ENCODE measurements at regions not wholly inside any gene's neighbourhood (a gene's known extent, or its start where the extent isn't known, plus 50 kb on each side); places are given as distances from the start of the nearest gene placed in this dataset.

DNA sequence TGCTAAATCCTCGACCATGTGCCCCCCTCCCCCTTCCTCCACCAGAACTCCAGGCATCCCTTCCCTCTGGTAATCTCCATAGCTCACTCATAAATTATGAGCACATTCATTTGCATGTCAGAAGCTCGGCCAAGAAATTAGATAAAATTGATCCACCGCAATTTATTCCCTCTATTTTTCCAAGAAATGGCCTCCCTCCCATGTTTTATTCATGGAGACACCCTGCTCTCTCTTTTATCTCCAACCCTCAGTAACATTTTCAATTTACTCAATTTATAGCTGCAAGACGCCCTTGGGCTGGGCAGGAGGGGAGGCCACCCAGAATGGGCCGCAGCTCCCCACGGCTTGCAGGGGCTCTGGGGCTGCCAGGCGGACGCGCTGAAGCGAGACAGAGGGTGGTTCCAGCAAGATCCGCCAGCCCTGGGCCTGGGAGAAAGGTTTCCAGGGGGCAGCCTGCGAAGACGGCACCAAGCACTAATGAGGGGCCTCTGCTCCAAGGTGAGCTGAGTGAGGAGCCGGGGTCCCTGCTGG, 54.7 kb upstream of the ZNF423 start:
- DNase-seq = no peak

DNA sequence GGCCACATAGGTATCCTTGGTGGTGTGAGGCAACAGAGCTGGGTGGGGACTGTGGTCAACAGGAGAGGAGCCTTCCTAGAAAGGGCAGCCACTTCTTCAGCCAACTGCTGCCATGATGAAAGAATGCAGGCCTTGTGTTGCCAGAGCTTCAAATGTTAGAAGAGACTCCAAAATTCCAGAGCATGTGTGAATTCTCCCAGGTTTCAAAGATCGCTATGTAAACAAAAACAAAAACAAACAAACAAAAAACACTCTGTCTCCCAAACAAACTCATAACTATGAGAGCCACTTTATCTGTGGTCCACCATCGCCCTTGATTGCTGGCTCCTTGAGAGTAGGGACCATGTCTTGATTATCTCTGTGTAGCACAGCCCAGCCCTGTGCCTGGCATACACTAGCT, 55.5 kb upstream of the ZNF423 start:
- no peak for DNase-seq

DNA sequence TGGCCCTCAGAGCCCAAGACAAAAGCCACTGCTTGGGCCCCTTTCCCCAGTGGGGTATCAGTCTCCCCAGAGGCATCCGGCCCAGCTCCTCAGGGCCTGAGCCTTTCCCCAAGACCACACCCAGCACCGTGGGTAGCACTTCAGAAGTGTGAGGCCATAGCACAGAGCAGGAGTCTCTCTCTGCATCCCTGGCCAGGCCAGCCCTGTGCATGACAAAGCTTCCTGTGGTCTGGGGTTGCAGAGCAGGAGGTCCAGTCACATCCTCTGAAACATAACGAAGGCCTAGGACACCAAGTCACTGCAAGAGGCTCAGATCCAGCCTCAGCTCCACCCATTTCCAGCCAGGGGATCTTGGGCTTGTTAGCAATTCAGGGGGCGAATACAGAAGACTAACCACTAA, 56.8 kb upstream of the ZNF423 start:
- no peak for DNase-seq

DNA sequence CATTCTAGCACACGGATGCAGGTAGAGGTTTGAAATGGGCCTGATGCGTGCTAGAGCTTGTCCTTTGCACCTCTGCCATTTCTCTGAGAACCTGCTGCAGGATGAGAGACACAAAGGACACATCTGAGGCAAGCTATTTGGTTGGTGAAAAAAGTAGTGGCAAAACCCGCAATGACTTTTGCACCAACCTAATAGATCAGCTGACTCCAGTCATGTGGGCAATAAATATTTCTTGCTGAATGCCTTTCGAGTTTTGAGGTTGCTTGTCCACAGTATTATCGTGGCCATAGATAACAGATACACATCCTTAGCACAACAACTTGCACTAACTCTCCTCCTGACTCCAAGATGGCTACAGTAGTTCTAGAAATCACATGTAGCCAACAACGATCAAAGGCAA, 57.8 kb upstream of the ZNF423 start:
- no peak for DNase-seq

DNA sequence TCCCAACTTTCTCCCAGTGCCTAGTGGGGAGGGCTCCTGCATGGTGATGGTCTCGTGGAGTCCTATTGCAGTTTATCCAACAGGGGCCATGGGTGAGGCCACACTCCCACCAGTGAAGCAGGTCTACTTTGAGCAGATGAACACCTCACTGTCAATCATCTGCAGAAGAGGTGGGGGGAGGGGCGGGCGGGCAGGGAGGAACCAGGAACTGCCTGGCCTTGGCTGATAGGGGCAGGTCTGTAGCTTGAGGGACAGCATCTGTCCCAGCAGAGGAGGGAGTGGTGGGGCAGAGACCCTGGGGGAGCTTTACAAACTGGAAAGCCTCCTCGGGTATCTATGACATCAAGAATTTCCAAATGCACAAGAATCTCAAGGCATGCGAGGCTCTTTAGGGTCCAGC, 58.7 kb upstream of the ZNF423 start:
- DNase-seq = no peak

DNA sequence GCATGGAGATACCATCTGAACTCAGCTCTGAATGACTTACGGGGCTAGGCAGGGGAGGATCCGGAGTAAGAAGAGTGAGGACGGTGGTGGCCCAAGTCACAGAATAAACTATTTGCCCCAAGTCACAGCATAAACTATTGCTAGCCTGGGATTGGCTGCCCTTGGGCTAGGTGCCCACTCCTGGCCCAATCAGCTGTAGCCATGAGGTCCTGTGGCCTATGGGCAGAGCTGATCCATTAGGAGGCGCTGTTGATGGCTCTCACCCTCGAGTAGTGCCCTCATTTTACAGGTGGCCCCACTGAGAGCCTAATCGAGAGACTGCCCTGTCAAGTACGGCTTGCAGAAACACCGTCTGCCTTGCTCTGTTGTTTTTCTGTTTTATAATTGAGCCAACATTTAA, 62.3 kb upstream of the ZNF423 start:
- no peak for DNase-seq

DNA sequence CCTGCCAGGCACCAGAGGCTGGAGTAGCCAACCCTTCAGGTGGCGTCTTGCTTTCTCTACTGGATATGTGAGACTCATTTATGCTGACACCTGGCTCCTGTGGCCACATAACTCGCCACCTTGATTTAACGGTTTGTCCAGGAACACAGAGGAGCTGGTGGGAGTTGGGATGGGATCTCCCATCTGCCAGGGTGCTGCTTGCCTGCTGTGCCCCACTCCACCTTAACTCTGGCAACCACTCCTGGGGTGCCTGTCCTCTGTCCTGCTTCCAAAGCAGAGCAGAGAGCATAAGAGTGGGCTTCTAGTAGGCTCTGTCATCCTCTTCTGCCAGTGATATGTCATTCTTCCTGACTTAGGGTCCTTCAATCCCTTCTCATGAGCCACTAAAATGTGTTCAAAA, 63.4 kb upstream of the ZNF423 start:
- no peak for DNase-seq

DNA sequence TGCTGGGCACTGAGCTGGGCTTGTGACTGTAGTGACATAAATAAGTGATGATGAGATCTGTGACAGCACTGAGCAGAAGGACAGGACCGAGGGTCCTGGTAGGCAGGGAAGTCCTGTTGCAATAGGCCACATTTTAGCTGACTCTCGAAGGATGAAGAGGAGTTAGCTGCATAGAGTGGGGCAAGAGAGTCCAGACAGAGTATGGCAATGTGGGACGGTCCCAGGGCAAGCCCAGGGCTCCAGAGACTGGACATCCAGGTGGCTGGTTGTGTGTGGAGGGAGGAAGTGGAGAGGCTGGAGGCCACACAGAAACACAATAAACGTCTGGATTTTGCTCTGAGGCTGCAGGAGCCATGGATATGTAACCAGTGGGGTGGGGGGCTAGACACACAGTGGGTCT, 64.5 kb upstream of the ZNF423 start:
- DNase-seq = no peak

DNA sequence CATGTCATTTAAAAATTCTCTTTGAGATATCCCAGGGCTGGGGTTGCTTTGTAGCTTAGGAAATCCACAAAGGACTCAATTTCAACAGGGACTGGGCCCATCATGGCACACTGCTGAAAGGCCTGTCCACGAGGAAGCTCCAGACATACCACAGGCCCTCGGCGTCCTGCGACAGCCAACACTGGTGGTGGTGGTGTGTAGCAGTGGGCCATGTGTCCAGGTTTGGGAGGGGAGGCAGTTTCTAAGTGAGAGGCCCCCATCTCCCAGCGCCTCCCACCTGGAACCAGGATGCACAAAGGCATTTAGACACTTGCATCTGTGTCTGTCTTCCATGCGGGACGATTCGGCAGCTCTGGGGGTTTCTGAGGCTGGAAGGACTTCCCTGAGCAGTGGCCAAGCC, 65.2 kb upstream of the ZNF423 start:
- DNase-seq = no peak

DNA sequence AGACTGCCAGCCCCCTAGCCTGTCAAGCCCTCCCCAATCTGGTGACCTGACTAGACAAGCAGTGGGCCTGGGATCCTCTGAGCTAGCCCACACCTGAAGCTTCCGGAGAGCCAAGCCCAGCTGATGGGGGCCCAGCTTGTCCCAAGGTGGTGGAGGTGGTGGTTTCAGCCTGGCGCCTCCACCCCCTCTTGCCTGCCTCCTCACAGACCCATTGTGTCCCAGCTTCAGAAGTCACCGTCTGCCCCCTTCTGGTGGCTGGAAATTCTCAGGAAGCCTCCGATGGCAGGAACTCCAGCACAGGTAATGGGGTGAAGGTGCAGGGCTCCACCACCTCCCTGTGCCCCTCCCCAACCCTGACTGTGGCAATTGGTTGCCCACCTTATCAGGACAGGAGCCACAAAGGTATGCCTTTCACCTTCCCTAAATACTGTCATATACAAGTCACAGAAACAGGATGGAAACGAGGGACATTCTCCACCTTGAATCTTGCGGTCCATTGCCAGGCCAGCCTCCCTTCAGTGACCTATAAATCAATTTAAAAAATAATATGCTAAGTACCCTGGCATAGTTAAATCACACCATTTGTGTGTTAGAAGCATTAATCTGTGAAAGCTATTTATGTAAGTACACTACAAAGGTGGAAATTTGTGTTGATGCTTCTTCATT, 66.0 kb upstream of the ZNF423 start:
- peak; percentile 8 for DNase-seq

DNA sequence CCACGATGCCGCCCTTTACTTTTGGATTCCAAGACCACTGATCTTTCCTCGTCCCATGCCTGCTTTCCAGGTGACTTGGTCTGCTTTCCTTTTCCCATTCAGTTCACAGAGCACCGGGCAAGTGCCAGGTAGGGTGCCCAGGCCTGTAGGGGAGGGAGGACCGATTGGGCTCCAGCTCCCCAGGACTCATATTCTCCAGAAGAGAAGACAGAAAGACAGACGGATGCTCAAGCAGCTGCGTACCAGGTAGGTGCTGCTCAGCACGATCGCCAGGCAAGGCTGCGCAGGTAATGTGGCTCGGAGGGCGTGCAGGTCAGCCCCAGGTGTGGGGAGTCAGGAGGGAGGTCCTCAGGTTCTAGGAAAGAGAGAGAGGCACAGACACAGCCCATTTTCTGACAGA, 67.5 kb upstream of the ZNF423 start:
- no peak for DNase-seq

DNA sequence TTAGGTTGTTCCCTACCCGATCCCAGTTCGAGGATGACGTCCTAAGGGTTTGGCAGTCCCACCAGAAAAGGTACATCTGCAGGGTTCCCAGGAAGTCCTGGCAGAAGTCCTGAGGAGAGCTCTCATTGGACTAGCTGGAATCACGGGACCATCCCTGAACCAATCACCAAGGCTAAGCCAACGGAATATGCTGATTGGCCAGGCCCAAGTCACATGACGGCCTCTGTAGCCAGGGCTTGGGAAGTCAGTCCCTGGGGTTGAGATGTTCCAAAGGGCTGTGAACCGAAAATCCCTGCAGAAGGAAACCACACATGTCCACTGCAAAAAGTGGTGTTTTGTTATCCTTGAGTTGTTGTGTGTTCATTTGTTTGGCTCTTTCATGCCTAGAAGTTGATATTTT, 68.2 kb upstream of the ZNF423 start:
- DNase-seq = no peak

DNA sequence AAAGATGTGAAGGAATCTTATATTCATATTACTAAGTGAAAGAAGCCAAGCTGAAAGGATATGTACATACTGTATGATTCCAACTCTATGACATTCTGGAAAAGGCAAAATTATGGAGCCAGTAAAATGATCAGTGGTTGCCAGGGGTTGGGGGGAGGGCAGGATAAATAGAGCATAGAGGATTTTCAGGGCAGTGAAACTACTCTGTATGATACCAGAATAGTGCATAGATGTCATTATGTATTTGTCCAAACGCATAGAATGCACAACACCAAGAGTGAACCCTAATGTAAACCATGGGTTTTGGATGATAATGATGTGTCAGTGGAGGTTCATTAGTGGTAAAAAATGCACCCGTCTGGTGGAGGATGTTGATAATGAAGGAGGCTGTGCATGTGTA, 71.0 kb upstream of the ZNF423 start:
- DNase-seq = no peak

DNA sequence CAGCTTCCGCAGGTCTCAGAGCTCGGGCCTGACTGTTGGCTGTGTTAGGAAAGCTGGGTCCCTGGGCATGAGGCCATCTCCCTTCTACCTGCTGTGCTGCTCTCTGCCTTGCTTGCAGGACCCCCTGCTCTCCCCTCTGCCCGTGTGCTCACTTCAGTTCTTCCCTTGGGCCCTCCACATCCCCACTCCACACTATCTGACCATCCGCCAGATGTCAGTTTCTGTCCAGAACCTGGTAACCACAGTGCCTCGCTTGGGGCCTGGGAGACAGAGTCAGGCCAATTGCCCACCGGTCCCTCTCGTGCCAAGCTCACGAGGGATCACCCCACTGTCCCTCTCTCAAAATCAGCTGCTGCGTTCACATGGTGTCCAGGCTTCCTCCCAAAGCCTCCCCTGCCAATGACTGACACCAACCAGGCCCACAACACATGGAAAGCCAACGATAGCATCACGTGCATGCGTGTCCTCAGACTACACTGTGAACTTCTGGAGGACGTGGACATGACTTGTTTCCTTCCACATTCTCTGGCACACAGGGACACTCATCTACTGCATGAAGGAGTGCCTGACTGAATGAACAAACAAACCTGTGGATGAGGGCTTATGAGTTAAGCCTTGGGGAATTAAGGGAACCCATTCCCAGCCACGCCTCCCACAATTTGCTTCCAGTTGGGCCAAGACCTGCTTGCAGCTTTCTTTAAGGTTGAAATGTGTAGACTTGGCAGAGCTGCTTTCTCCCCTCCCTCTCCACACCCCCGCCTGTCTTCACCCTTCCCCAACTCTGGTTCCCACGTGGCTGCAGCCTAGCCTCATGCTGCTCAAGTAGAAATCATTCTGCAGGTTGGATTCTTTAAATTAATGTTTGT, 72.5 kb upstream of the ZNF423 start:
- no peak for DNase-seq

DNA sequence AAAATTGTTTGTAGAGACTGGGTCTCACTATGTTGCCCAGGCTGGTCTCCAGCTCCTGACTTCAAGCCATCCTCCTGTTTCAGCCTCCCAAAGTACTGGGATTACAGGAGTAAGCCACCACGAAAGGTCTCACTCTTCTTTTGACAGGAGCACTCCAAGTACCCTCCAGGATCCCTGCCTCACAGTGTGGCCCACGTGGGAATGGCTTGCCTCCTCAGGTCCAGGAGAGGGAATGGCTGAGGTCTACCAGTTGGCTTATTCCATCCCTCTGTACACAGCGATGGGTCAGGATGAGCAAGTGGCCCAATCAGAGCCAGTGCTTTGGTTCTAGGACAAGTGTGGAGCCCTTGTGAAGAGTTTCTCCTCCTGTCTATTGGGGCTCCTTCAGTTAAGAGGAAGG, 73.7 kb upstream of the ZNF423 start:
- DNase-seq = no peak

DNA sequence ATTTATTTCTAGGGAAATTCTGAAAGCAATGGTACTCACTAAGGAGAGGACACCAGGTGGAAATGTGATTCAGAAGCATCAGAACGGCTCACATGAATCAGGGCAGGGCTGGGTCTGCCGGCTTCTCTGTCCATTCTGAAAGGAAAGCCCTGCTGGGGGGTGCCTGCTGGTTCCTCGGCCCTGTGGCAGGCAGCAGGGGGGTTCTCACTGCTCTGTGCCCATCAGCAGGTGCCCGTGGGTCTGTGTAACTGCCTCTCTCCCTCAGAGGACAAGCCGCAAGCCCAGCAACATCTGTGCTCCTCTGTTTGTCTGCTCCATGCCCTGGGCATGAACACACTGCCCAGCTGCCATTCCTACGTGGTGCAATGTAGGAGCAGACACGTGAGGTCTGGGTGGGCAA, 74.9 kb upstream of the ZNF423 start:
- no peak for DNase-seq

DNA sequence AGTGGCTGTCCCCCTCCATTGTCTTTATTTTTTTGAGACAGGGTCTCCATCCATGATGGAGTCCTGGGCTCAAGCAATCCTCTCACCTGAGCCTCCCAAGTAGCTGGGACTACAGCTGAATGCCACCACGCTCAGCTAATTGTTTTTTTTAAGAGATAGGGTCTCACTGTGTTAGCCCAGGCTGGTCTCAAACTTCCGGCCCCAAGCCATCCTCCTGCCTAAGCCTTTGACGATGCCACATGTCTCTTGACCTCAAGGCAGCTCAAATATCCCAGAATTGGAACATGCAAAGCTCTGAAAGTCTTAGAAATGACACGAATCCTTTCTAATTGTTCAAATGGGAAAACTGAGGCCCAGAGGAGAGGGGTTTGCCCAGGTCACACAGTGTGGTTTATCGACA, 75.4 kb upstream of the ZNF423 start:
- no peak for DNase-seq

DNA sequence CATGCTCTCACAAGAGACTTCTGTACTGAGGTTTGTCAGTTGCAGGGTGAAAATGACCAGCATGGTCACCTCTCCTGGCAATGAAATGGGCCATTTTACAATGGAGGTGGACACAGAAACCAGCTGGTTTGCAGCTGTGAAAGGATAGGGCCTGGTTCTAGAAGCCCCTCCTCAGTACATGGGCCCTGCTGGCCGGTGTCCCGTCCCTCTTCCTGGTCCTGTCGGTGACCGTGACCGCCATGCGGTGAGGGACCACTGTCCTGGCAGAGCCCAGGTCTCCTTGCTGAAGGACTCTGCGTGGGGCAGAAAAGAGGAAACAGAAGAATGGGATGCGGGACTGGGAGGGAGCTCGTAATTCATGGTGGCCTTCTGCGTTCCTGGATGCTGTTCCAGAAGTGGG, 76.0 kb upstream of the ZNF423 start:
- DNase-seq = no peak

DNA sequence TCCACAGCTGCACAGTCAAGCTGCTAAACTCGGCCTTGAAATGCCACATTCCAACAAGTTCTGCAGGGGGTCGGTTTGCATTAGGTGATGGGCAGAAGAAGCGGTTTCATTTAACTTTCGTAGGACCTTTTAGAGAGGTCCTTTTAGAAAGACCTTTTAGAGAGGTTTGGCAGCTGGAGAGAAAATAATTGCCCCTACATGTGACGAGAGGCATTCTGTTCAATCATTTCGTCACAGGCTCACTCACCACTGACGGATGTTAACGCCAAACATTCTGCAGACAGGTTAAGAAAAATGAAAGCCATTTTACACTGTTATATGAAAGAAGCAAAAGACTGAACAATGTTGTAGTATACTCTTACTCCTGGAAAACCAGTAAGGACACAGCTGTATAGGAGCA, 76.5 kb upstream of the ZNF423 start:
- no peak for DNase-seq

DNA sequence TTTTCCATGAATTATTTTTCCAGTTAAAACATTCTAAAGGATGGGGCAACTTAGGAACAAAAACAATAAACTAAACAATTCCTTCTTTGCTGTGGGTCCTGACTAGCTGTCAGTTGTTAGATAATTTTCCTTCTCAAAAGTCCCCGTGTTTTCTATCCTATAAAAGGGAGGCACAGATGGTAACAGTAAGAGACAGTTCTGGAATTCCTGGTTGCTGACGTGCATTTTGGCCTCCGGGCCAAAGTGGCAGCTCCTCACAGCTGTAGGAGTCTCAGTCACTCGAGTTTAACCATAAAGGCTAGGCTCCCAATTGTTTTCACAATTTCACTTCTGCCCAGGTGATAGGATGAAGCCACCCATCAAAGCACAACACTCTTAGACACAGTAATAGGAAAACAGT, 77.0 kb upstream of the ZNF423 start:
- DNase-seq = no peak

DNA sequence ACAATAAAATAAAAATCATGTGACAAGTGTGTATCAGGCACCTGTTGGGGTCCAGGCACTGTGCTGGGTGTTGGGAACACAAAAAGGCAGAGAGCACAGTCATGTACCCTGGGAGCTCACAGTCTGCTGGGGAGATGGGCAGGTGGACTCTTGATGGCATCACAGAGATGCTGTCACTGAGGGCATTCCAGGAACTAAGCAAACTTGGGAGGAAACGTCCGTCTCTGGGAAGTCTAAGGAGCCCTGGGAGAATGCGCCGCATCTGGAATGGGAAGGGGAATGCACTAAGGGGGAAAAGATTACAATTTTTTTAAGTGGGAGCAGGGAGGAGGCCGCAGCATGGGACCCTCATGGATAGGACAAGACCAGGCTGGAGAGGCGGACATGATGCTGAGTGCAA, 80.9 kb upstream of the ZNF423 start:
- DNase-seq = no peak

DNA sequence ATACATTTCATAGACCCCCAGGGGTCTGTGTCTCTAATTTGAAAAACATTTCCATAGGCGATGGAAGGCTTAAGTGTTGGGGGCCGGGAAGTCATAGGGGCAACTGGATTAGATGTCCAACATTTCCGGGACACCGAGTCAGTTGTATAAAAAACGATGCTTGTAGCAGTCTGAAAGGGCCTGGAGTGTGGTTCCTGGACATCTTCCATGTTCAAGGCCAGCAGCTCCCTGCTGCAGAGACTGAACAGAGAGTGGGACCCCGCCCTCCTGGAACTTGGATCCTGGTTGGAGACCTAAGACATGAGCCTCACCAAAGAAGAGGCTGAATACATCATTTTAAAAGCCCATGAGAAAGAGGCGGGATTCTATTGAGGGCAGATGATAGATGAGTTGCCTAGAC, 82.0 kb upstream of the ZNF423 start:
- no peak for DNase-seq

DNA sequence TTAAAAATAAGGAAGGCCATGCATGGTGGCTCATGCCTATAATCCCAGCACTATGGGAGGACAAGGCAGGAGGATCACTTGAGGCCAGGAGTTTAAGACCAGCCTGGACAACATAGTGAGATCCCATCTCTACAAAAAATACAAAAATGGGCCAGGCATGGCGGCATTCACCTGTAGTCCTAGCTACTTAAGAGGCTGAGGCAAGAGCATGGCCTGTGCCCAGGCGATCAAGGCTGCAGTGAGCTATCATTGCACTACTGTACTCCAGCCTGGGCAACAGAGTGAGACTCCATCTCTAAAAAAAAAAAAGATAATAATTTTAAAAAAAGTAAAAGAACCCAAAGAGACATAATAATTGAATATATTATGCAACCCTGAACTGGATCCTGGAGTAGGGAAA, 83.6 kb upstream of the ZNF423 start:
- DNase-seq = no peak

DNA sequence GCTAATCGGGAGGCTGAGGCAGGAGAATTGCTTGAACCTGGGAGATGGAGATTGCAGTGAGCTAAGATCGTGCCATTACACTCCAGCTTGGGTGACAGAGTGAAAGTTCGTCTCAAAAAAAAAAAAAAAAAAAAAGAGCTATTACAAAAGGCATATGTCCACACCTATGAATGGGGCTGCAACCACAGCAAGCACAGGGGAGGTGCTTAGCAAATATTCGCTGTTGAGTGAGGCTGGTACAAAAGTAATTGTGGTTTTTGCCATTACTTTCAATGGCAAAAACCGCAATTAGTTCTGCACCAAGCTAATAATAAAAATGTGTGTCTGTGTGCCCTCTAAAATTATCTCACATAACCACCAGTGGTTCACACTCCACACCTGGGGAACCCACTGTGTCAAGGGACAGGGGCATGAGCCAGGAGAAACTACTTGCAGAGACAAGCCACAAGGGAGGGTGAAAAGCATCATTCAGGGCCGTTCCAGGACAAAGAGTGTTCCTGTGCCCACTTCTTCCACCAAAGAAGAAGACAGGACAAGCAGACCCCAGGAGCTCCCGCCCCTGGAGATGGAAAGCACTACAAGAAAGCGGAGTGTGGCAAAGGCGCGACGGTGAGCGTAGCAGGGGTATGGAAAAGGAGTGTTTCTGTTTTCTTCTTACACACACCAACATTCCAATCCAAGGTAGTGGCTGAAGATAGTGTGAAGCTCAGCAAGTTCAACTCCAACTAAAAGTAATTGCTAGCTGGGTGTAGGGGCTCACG, 84.4 kb upstream of the CNEP1R1 start:
- DNase-seq = no peak
